GM23248 (cell line): ENCODE measurements at regions not wholly inside any gene's neighbourhood (a gene's known extent, or its start where the extent isn't known, plus 50 kb on each side); places are given as distances from the start of the nearest gene placed in this dataset.

Experiments used
- DNase-seq: peaks from one replicate; pipeline ENCODE4 v3.0.0-alpha.2; 2015
- H2AFZ ChIP-seq: fragments of 200-600 bp; sonication (generic); 2 replicates; pipeline ENCODE4 v1.6.1; 2016; ENCODE audit warnings: antibody characterized with exemption
- H3F3A ChIP-seq: fragments of 200-600 bp; sonication (generic); 2 replicates; pipeline ENCODE4 v1.6.1; 2016; ENCODE audit warnings: mild to moderate bottlenecking, antibody characterized with exemption, mixed run types; ENCODE audit not compliant: insufficient read depth
- H3K27ac ChIP-seq: fragments of 200-600 bp; sonication (generic); 2 replicates; pipeline ENCODE4 v1.5.1; 2016; ENCODE audit warnings: mild to moderate bottlenecking
- H3K27me3 ChIP-seq: fragments of 200-600 bp; sonication (generic); replicated peaks from 2 replicates; pipeline ENCODE4 v1.6.1; 2016; ENCODE audit warnings: mild to moderate bottlenecking; ENCODE audit not compliant: insufficient read depth
- H3K36me3 ChIP-seq: fragments of 200-600 bp; sonication (generic); 2 replicates; pipeline ENCODE4 v1.6.1; 2016; ENCODE audit warnings: low read depth, mild to moderate bottlenecking
- H3K4me1 ChIP-seq: fragments of 200-600 bp; sonication (generic); 2 replicates; pipeline ENCODE4 v1.6.1; 2016; ENCODE audit warnings: mild to moderate bottlenecking; ENCODE audit not compliant: insufficient read depth
- H3K4me2 ChIP-seq: fragments of 200-600 bp; sonication (generic); one replicate; pipeline ENCODE4 v1.6.1; 2016; ENCODE audit warnings: mild to moderate bottlenecking; ENCODE audit not compliant: unreplicated experiment
- H3K4me3 ChIP-seq: fragments of 200-600 bp; sonication (generic); 2 replicates; pipeline ENCODE4 v1.5.1; 2016; ENCODE audit warnings: mild to moderate bottlenecking
- H3K79me2 ChIP-seq: fragments of 200-600 bp; sonication (generic); 2 replicates; pipeline ENCODE4 v1.6.1; 2016; ENCODE audit warnings: mild to moderate bottlenecking; ENCODE audit not compliant: insufficient read depth
- H3K9ac ChIP-seq: fragments of 200-600 bp; sonication (generic); 2 replicates; pipeline ENCODE4 v1.6.1; 2016; ENCODE audit warnings: mild to moderate bottlenecking
- H3K9me2 ChIP-seq: fragments of 200-600 bp; sonication (generic); 2 replicates; pipeline ENCODE4 v1.6.1; 2016; ENCODE audit warnings: mixed run types, mild to moderate bottlenecking, moderate library complexity; ENCODE audit not compliant: insufficient read depth
- H3K9me3 ChIP-seq: fragments of 200-600 bp; sonication (generic); one replicate; pipeline ENCODE4 v1.6.1; 2017; ENCODE audit warnings: low read depth
- H4K20me1 ChIP-seq: fragments of 200-600 bp; sonication (generic); 2 replicates; pipeline ENCODE4 v1.6.0; 2016; ENCODE audit not compliant: insufficient read depth
- EZH2 ChIP-seq: fragments of 200-600 bp; sonication (generic); IDR thresholded peaks from 2 replicates; pipeline ENCODE4 v1.6.1; 2018; ENCODE audit warnings: antibody characterized with exemption, mild to moderate bottlenecking; ENCODE audit not compliant: insufficient read depth, poor library complexity, severe bottlenecking
- EZH2phosphoT487 ChIP-seq: fragments of 200-600 bp; sonication (generic); IDR thresholded peaks from 2 replicates; pipeline ENCODE4 v1.6.1; 2018; ENCODE audit warnings: antibody characterized with exemption, moderate library complexity, mild to moderate bottlenecking, low read depth; ENCODE audit not compliant: insufficient read depth
- WGBS, 2 experiments: methylation state at CpG; one replicate each; pipeline ENCODE4 v1.1.6; 2015 to 2017; ENCODE audit warnings: low lambda C conversion rate in 2 of 2, low coverage in 1 of 2; ENCODE audit errors: missing lambda C conversion rate in 2 of 2; 5-methylcytosine and 5-hydroxymethylcytosine counted together
- in situ Hi-C: fragments of 300-500 bp; cut with MboI; formaldehyde crosslinking; loops from 2 replicates; pipeline ENCODE4 v1.15.0; 2020

DNA sequence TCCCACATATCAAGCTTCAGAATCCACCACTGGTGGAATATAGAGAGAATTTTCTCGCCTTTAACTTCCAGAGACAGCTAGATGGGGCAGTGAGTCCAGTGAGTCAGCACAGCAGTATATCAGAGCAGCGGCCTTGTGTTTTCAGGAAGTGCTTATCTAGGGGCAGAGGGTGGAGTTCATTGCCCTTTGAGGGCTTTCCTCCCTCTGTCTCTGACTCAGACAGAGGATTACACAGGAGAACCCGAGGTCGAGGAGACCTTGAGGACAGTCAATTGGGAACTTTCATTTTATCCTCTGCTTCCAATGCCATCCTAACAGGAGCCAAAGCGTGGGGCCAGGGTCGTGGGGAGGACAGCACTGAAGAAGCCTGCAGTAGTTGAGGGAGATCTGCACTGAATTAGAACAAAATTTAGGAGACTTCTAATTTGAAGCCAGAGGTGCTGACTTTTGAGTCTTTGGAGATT lies 109.6 kb upstream of the UMPS start:
- Histone ChIP-seq H3K4me3 (no peak overlapping the region), H3K79me2 (no peaks in the 10 kb centered on the region), H3K4me1 (no peaks in the 10 kb centered on the region), H3K27ac (no peak overlapping the region), H3K9me2 (no peaks in the 10 kb centered on the region), H3K9me3 (no peaks in the 10 kb centered on the region), H3K9ac (no peak overlapping the region), H3K27me3 (peaks cover 5% of the 10 kb centered on the region), H4K20me1 (no peaks in the 10 kb centered on the region), H2AFZ (no peak overlapping the region), H3K36me3 (no peaks in the 10 kb centered on the region), H3F3A (no peaks in the 10 kb centered on the region), H3K4me2 (no peak overlapping the region)
- 62 to 70% methylated on average over 6 of the region's 6 CpGs for WGBS, 2 experiments
- DNase-seq, result peak; percentile 6
- no peak for TF ChIP-seq EZH2phosphoT487
- TF ChIP-seq EZH2, result no peak
- in situ Hi-C loops, result no loop called here

DNA sequence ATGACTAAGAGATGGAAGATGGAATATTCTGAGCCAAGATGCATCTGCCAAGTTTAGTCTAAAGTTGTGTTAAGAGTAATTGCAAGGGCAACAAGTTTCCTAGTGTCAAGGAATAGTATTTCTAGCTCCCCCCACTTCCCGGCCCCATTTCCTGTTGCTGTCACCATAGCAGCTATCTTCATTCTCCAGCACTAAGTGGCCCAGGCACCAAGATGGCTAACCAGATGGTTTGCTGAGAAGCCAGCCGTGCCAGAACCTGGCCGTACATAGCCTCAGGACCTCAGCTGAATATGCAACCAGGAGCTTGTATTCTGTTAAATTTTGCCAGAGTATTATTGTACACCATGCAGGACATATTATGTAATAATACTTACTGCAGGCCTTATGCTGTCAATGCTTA lies 108.8 kb upstream of the UMPS start:
- H3K27me3 ChIP-seq, result no peaks in the 10 kb centered on the region; the same call in none of the 2 replicates
- TF ChIP-seq EZH2phosphoT487 (no peak), EZH2 (no peak)
- in situ Hi-C loops, result no loop called here
- no peaks in the 10 kb centered on the region for H3K9me2 ChIP-seq
- no peaks in the 10 kb centered on the region for H4K20me1 ChIP-seq
- no peak overlapping the region for H2AFZ ChIP-seq
- DNase-seq, result no peak
- 33 to 39% methylated on average over 3 of the region's 3 CpGs for WGBS, 2 experiments
- no peak overlapping the region for H3K4me2 ChIP-seq
- no peak overlapping the region for H3K4me3 ChIP-seq
- H3K27ac ChIP-seq, result no peak overlapping the region
- H3K9me3 ChIP-seq, result no peaks in the 10 kb centered on the region
- H3K79me2 ChIP-seq, result no peaks in the 10 kb centered on the region
- H3K36me3 ChIP-seq, result no peaks in the 10 kb centered on the region
- H3K4me1 ChIP-seq, result no peaks in the 10 kb centered on the region
- H3K9ac ChIP-seq, result no peak overlapping the region
- no peaks in the 10 kb centered on the region for H3F3A ChIP-seq

DNA sequence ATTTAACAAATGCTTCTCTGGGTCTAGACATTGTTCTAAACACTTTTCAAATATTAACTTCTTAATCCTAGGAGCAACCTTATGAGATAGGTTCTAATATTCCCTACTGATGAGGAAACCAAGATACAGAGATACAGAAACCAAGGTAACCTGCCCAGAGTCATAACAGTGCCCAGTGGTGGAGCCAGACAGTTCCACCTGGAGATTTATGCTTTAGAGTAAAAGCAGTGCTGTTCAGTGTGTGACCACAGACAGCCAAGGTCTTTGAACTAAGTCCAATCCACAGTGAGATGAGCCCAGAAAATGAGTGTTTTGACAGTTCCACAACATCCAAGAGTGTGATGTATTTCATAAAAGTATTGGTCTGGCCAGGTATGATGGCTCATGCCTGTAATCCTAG lies 105.2 kb upstream of the UMPS start:
- DNase-seq, result no peak
- Histone ChIP-seq H3K4me2 (no peak overlapping the region), H3K9ac (no peak overlapping the region), H2AFZ (no peak overlapping the region), H3K27ac (no peak overlapping the region), H3K27me3 (no peaks in the 10 kb centered on the region; the same call in none of the 2 replicates), H3K9me2 (no peaks in the 10 kb centered on the region), H3K4me1 (no peaks in the 10 kb centered on the region), H3F3A (no peaks in the 10 kb centered on the region), H4K20me1 (no peaks in the 10 kb centered on the region), H3K36me3 (no peaks in the 10 kb centered on the region), H3K79me2 (no peaks in the 10 kb centered on the region), H3K9me3 (no peaks in the 10 kb centered on the region), H3K4me3 (no peak overlapping the region)
- in situ Hi-C loops, result no loop called here
- TF ChIP-seq EZH2, result no peak
- TF ChIP-seq EZH2phosphoT487, result no peak

DNA sequence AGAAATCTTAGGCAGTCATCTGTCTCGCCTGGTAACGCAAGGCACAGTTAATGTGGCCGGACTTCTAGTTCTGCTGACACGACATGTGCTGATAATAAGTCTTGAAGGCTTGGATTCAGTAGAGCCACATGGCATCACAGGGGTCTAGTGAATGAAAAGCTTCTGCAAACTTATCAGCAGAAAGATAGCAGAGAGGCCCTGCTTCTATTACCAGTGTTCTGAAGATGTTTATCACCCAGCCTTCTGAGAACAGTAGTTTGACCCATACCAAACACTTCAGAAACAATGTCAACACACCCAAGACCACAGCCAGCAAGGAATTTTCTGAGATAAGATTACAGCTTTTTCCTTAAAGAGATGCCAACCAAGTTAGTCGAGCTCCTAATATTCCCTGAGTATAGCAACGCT lies 102.7 kb upstream of the UMPS start:
- H3K79me2 ChIP-seq, result no peaks in the 10 kb centered on the region
- in situ Hi-C loops, result no loop called here
- whole genome bisulfite sequencing, 2 experiments, result 71 to 83% methylated on average over 6 of the region's 6 CpGs
- H3F3A ChIP-seq, result no peaks in the 10 kb centered on the region
- TF ChIP-seq EZH2 (no peak), EZH2phosphoT487 (no peak)
- no peak overlapping the region for H3K9ac ChIP-seq
- no peaks in the 10 kb centered on the region for H3K9me2 ChIP-seq
- no peak overlapping the region for H3K27ac ChIP-seq
- H4K20me1 ChIP-seq, result no peaks in the 10 kb centered on the region
- no peaks in the 10 kb centered on the region for H3K9me3 ChIP-seq
- H3K4me3 ChIP-seq, result no peak overlapping the region
- H2AFZ ChIP-seq, result no peak overlapping the region
- H3K27me3 ChIP-seq, result peaks cover 9% of the 10 kb centered on the region
- no peak overlapping the region for H3K4me2 ChIP-seq
- H3K4me1 ChIP-seq, result no peaks in the 10 kb centered on the region
- DNase-seq, result no peak
- H3K36me3 ChIP-seq, result no peaks in the 10 kb centered on the region

DNA sequence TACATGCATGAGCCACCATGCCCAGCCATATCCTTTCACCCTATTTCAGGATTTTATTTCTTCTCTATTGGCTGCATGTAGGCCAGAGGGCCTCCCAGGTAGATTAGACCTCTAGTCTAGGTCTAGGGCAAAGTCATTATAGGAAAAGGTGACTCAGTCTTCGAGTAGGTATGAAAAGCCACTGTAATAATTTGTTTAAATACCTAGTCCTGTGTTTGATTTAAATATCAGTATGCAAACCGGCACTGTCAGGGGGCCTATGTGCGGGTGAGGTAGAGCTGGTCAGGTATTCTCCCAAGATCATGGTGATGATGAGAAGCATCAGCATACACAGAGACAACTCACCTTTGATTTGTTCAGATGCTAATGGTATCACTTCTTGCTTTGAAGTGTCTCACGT lies 101.4 kb upstream of the UMPS start:
- whole genome bisulfite sequencing, 2 experiments, result 49 to 52% methylated on average over 4 of the region's 4 CpGs
- Histone ChIP-seq H4K20me1 (no peaks in the 10 kb centered on the region), H3K27me3 (peaks cover 12% of the 10 kb centered on the region), H3K4me2 (no peak overlapping the region), H3K4me3 (no peak overlapping the region), H3K9me3 (no peaks in the 10 kb centered on the region), H3F3A (no peaks in the 10 kb centered on the region), H3K36me3 (no peaks in the 10 kb centered on the region), H3K4me1 (no peaks in the 10 kb centered on the region), H2AFZ (no peak overlapping the region), H3K27ac (no peak overlapping the region), H3K9me2 (no peaks in the 10 kb centered on the region), H3K79me2 (no peaks in the 10 kb centered on the region), H3K9ac (no peak overlapping the region)
- TF ChIP-seq EZH2, result no peak
- TF ChIP-seq EZH2phosphoT487, result no peak
- DNase-seq, result no peak
- in situ Hi-C loops, result no loop called here
